Small intestine (tissue), 7 donors: ENCODE measurements at regions not wholly inside any gene's neighbourhood (a gene's known extent, or its start where the extent isn't known, plus 50 kb on each side); places are given as distances from the start of the nearest gene placed in this dataset.

Experiments
- DNase-seq, 2 donors: peaks; one replicate each; pipeline versions ENCODE4 v3.0.0 to v3.0.0-alpha.2; 2013
- FAIRE-seq: peaks from 2 replicates; lab custom pipeline; 2012; peaks lifted over from hg19 to GRCh38; lab: Jason Lieb, UNC
- H3K27ac ChIP-seq, 3 donors: one replicate each; pipeline ENCODE4 v1.5.1; 2013; ENCODE audit warnings: low read length in 2 of 3, mild to moderate bottlenecking in 2 of 3, control low read depth in 1 of 3, inconsistent platforms in 1 of 3, low read depth in 1 of 3, moderate library complexity in 1 of 3
- H3K27me3 ChIP-seq, 3 donors: one replicate each; pipeline ENCODE4 v1.6.1; 2013; ENCODE audit warnings: low read length in 3 of 3, inconsistent platforms in 1 of 3; ENCODE audit not compliant: control insufficient read depth in 3 of 3, insufficient read depth in 3 of 3
- H3K36me3 ChIP-seq, 3 donors: one replicate each; pipeline ENCODE4 v1.6.1; 2013; ENCODE audit warnings: low read length in 3 of 3, inconsistent platforms in 1 of 3, low read depth in 1 of 3, mild to moderate bottlenecking in 1 of 3, moderate library complexity in 1 of 3; ENCODE audit not compliant: control insufficient read depth in 3 of 3, insufficient read depth in 2 of 3
- H3K4me1 ChIP-seq, 3 donors: one replicate each; pipeline ENCODE4 v1.6.1; 2013; ENCODE audit warnings: low read length in 2 of 3, inconsistent platforms in 1 of 3, low read depth in 1 of 3, mild to moderate bottlenecking in 1 of 3, moderate library complexity in 1 of 3; ENCODE audit not compliant: control insufficient read depth in 3 of 3, insufficient read depth in 2 of 3
- H3K4me3 ChIP-seq, 3 donors: one replicate each; pipeline ENCODE4 v1.5.1; 2013; ENCODE audit warnings: low read length in 3 of 3, control low read depth in 1 of 3, inconsistent platforms in 1 of 3, low read depth in 1 of 3, mild to moderate bottlenecking in 1 of 3, moderate library complexity in 1 of 3
- H3K9me3 ChIP-seq, 2 donors: one replicate each; pipeline ENCODE4 v1.6.1; 2013; ENCODE audit warnings: low read depth in 1 of 2, low read length in 1 of 2; ENCODE audit not compliant: control insufficient read depth in 2 of 2, insufficient read depth in 1 of 2
- WGBS, 3 donors: extraction: QIAGEN DNeasy Blood & Tissue Kit; methylation state at CpG; one replicate each; pipeline ENCODE4 v1.1.7; 2013; 5-methylcytosine and 5-hydroxymethylcytosine counted together
- donor health status: healthy with polysubstance abuse.
- donor health status: control.
- donor health status: control.
- donor health status: Bipolar disorder and iron deficiency.
- donor health status: healthy.

DNA sequence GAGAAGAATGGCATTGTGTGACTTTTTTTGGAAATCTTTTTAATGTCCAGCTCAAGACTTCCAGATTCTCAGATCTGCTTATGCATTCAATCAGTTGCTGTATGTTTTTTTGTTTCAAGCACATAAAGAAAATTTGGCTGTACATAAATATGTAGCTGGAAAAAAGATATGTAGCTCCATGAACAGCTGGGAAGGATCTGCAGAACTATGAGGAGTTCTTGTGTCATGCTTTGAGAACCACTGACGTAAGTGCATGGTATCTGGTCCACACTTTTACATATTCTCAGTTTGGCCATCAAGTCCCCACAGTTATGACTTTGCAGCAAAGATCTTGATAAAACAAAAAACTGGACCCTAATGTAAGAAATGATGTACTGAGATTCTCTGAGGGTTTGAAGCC is 165.9 kb downstream of the KIT start:
- FAIRE-seq (no peak), DNase-seq (no peak)
- peaks cover 0 to 2% (median 0%) of the 10 kb centered on the region in 3 donors for H3K27me3 ChIP-seq
- no peak overlapping the region for H3K27ac ChIP-seq
- H3K4me3 ChIP-seq, result no peak overlapping the region
- 75 to 85% (median 82%) methylated on average over 1 of the region's 1 CpG for WGBS, 3 donors
- H3K36me3 ChIP-seq, result no peaks in the 10 kb centered on the region
- H3K9me3 ChIP-seq, result no peaks in the 10 kb centered on the region
- H3K4me1 ChIP-seq, result no peaks in the 10 kb centered on the region

DNA sequence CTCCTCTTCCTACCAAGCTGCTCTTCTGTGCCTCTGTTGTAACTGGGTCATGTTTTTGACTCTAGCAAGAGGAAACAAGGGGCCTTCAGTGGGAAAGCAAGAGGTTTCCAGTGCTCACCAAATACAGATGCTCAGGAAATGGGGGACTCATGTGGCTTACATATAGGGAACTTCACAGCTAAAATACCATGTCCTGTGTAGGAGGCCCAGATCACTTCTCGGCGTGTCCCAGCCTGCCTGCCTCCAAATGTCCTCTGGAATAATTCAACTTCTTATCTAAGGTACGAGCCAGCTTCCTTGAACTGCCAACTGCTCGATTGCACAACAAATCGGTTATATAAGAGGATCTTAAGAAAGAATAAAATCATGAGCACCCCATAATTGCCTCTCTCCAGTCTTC is 161.3 kb downstream of the KIT start:
- FAIRE-seq, result no peak

DNA sequence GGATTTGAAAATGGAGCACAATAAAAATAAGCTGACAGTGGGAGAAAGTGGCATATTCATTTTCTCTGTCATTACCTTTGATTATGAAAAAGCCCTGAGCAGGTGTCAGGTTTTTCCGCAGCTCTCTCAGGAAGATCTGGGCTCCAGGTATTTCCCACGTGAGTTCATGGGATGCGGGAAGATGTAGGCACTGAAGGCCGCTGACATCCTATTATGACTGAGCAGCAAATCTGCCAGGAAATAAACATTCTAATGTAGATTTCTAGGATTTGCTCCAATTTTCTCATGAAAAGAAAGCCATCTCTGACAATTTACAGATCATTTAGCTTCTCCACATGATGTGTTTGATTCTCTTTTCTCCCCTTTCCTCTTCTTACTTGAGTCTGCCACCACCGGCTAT is 160.7 kb downstream of the KIT start:
- WGBS, 3 donors, result 72 to 83% (median 80%) methylated on average over 5 of the region's 5 CpGs
- FAIRE-seq (no peak), DNase-seq (no peak)
- no peaks in the 10 kb centered on the region for H3K27me3 ChIP-seq
- H3K36me3 ChIP-seq, result no peaks in the 10 kb centered on the region
- H3K27ac ChIP-seq, result no peak overlapping the region
- no peak overlapping the region for H3K4me3 ChIP-seq
- no peaks in the 10 kb centered on the region for H3K4me1 ChIP-seq
- H3K9me3 ChIP-seq, result no peaks in the 10 kb centered on the region

More for the DNA sequence above, 161.3 kb downstream of the KIT start:
- 31 to 54% (median 39%) methylated on average over 5 of the region's 5 CpGs for WGBS, 3 donors
- Histone ChIP-seq H3K9me3 (no peaks in the 10 kb centered on the region), H3K27ac (no peak overlapping the region), H3K4me1 (no peaks in the 10 kb centered on the region), H3K4me3 (no peak overlapping the region), H3K27me3 (no peaks in the 10 kb centered on the region), H3K36me3 (no peaks in the 10 kb centered on the region)
- DNase-seq, result no peak

DNA sequence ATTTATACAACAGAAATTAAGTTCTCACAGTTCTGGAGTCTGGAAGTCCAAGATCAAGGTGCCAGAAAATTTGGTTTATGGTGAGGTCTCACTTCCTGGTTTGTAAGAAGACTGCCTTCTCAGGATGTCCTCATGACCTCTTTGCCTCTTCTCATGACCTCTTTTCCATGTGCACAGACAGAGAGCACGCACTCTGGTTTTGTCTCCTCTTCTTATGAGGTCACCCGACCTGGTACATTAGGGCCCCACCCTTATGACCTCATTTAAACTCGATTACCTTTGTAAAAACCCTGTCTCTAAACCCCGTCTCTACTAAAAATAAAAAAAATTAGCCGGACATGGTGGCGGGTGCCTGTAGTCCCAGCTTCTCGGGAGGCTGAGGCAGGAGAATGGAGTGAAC is 155.9 kb downstream of the KIT start:
- H3K27ac ChIP-seq, result no peak overlapping the region
- 83 to 86% (median 85%) methylated on average over 7 of the region's 7 CpGs for WGBS, 3 donors
- no peak overlapping the region for H3K4me3 ChIP-seq
- FAIRE-seq (no peak), DNase-seq (no peak)
- no peaks in the 10 kb centered on the region for H3K4me1 ChIP-seq
- H3K9me3 ChIP-seq, result no peaks in the 10 kb centered on the region
- no peaks in the 10 kb centered on the region for H3K36me3 ChIP-seq
- no peaks in the 10 kb centered on the region for H3K27me3 ChIP-seq

- peaks cover 0 to 10% of the 10 kb centered on the region in 2 donors for H3K9me3 ChIP-seq
These were observed 148.6 kb downstream of the KIT start for GRCh38 chr4:54806351-54806750.

DNA sequence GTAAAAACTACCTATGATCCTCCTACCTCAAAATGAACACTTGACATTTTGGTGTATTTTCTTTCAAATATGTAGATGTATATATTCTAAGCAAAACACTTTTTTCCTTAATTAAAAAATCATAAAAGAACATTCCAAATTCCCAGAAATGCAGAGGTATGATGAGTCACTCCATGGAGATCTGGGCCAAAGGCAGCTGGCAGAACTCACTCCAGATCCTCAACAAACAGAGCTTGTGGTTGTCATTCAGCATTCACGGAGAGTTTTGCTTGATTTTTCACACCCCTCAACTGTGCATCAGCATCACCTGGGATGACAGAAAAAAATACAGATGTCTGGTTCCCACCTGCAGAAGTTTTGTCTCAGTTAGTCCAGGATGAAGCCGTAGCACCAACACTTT is 144.6 kb downstream of the KIT start:
- FAIRE-seq (no peak), DNase-seq (no peak)
- H3K9me3 ChIP-seq, result peaks cover 0 to 8% of the 10 kb centered on the region in 2 donors
- H3K36me3 ChIP-seq, result no peaks in the 10 kb centered on the region
- no peaks in the 10 kb centered on the region for H3K4me1 ChIP-seq
- no peaks in the 10 kb centered on the region for H3K27me3 ChIP-seq
- no peak overlapping the region for H3K27ac ChIP-seq
- no peak overlapping the region for H3K4me3 ChIP-seq
- 81 to 84% (median 82%) methylated on average over 2 of the region's 2 CpGs for WGBS, 3 donors

More at GRCh38 chr4:54806351-54806750, 148.6 kb downstream of the KIT start:
- Histone ChIP-seq H3K4me1 (no peaks in the 10 kb centered on the region), H3K27ac (no peak overlapping the region), H3K27me3 (no peaks in the 10 kb centered on the region), H3K36me3 (no peaks in the 10 kb centered on the region), H3K4me3 (no peak overlapping the region)
- FAIRE-seq (no peak), DNase-seq (no peak)

GRCh38 chr4:54800831-54801530 is 143.2 kb downstream of the KIT start:
- 60 to 68% (median 63%) methylated on average over 4 of the region's 4 CpGs for WGBS, 3 donors
- FAIRE-seq, result no peak
- Histone ChIP-seq H3K27ac (no peak overlapping the region), H3K4me3 (no peak overlapping the region), H3K9me3 (no peaks in the 10 kb centered on the region), H3K36me3 (no peaks in the 10 kb centered on the region), H3K27me3 (no peaks in the 10 kb centered on the region), H3K4me1 (no peaks in the 10 kb centered on the region)
- DNase-seq, result no peak

DNA sequence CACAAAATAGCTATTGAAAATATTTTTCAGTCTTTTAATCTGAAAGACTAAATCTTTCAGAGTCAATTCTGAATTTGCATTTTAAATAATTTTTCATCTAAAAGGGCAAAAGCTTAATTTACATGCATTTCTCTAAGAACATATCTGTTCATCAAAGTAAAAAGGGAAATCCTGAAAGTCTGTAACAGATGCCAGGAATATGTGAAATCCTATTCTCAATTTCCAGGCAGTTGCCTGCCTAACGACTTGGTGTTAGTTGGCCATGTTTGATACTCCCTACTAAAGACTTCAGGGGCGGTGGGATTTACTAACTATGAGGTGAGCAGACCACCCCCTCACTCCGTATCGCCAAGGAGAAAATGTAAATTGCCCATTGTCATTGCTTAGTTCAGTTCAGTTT is 136.8 kb downstream of the KIT start:
- FAIRE-seq, result no peak
- WGBS, 3 donors, result 72 to 85% (median 76%) methylated on average over 4 of the region's 4 CpGs
- H3K4me3 ChIP-seq, result no peak overlapping the region
- no peaks in the 10 kb centered on the region for H3K9me3 ChIP-seq
- H3K36me3 ChIP-seq, result no peaks in the 10 kb centered on the region
- no peaks in the 10 kb centered on the region for H3K27me3 ChIP-seq
- no peak for DNase-seq
- no peak overlapping the region for H3K27ac ChIP-seq
- H3K4me1 ChIP-seq, result no peaks in the 10 kb centered on the region

- no peaks in the 10 kb centered on the region for H3K36me3 ChIP-seq
- 28 to 62% (median 43%) methylated on average over 2 of the region's 2 CpGs for WGBS, 3 donors
- no peaks in the 10 kb centered on the region for H3K9me3 ChIP-seq
- H3K27me3 ChIP-seq, result no peaks in the 10 kb centered on the region
- H3K27ac ChIP-seq, result no peak overlapping the region
- no peak for DNase-seq
- no peak for FAIRE-seq
- H3K4me3 ChIP-seq, result no peak overlapping the region
- no peaks in the 10 kb centered on the region for H3K4me1 ChIP-seq
These were observed 136.2 kb downstream of the KIT start for GRCh38 chr4:54793856-54794422.
